Hepatic stellate cell (primary cell): ENCODE measurements at regions not wholly inside any gene's neighbourhood (a gene's known extent, or its start where the extent isn't known, plus 50 kb on each side); places are given as distances from the start of the nearest gene placed in this dataset.
"Not testable (repeated sequence)": the region's sequence is repeated elsewhere in the genome, so short reads cannot be mapped to it uniquely, and the experiment has no call there.

ENCODE experiments used
- DNase-seq: peaks from one replicate; pipeline ENCODE4 v3.0.0; 2011; ENCODE audit warnings: low spot score

DNA sequence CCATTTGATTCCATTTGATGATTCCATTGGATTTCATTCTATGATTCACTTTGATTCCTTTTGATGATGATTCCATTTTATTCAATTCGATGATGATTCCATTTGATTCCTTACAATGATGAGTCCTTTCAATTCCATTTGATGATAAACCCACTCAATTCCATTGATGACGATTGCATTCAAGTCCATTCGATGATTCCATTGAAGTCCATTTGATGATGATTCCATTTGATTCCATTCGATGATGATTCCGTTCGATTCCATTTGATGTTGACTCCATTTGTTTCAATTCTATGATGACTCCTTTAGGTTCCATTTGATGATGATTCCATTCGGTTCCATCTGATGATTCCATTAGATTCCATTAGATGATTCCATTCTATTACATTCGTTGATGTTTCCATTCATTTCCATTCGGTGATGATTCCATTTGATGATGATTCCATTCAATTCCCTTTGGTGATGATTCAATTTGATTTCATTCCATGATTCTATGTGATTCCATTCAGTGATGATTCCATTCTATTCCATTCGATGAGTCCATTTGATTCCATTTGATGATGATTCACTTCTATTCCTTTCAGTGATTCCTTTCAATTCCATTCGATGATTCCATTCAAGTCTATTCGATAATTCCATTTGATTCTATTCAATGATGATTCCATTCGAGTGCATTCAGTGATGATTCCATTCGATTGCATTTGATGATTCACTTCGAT is 1106.0 kb downstream of the RPIA start:
- DNase-seq = no peak

DNA sequence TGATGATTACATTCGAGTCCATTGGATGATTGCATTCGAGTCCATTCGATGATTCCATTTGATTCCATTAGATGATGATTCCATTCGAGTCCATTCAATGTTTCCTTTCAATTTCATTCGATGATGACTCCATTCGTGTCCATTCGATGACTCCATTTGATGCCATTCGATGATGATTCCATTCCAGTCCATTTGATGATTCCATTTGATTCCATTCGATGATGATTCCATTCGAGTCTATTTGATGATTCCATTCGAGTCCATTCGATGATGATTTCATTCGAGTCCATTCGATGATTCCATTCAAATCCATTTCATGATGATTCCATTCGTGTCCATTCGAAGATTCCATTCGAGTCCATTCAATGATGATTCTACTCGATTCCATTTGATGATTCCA is 1109.7 kb downstream of the RPIA start:
- not testable (repeated sequence) for DNase-seq

DNA sequence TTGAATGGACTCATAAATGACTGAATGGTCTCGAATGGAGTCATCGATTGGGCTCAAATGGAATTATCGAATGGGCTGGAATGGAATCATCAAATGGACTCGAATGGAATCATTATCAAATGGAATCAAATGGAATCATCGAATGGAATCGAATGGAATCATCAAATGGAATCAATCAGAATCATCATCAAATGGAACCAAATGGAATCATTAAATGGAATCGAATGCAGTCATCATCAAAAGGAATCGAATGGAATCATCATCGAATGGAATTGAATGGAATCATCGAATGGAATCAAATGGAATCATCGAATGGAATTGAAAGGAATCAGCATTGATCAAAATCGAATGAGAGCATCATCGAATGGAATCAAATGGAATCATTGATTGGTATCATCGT is 1114.9 kb downstream of the RPIA start:
- DNase-seq = not testable (repeated sequence)

DNA sequence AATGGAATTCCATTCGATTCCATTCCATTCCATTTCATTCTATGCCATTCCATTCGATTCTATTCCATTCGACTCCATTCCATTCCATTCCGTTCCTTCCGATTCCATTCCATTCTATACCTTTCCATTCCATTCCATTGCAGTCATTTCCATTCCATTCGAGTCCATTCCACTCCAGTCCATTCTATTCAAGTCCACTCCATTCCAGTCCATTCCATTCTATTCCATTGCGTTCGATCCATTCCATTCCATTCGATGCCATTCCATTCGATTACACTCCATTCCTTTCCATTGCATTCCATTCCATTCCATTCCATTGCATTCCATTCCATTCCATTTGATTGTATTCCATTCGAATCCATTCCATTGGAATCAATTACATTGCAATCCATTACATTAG is 1119.8 kb downstream of the RPIA start:
- no peak for DNase-seq

DNA sequence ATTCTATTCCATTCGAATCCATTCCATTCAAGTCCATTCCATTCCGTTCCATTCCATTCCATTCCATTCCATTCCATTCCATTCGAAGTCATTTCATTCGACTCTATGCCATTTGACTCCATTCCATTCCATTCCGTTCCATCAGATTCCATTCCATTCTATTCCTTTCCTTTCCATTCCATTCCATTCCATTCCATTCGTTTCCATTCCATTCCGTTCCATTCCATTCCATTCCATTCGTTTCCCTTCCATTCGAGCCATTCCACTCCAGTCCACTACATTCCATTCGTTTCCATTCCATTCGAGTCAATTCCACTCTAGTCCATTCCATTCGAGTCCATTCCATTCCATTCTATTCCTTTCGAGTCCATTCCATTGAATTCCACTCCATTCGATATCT is 1120.4 kb downstream of the RPIA start:
- DNase-seq = not testable (repeated sequence)

DNA sequence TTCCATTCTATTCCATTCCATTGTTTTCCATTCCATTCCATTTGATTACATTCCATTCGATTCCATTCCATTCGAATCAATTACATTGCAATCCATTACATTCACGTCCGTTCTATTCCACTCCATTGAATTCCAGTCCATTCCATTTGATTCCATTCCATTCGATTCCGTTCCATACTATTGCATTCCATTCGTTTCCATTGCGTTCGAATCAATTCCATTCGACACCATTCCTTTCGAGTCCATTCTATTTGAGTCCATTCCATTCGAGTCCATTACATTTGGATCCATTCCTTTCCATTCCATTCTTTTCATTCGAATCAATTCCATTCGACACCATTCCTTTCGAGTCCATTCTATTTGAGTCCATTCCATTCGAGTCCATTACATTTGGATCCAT is 1122.9 kb downstream of the RPIA start:
- not testable (repeated sequence) for DNase-seq

DNA sequence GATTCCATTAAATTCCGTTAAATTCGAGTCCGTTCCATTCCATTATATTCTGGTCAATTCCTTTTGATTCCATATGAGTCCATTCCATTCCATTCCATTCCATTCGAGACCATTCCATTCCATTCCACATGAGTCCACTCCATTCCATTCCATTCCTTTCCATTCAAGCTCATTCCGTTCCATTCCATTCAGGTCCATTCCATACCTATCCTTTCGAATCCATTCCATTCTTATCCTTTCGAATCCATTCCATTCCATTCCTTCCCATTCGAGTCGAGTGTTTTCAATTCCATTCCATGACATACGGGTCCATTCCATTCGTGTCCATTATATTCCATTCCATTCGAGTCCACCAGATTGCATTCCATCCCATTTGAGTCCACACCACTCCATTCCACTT is 1127.4 kb downstream of the RPIA start:
- DNase-seq = no peak

DNA sequence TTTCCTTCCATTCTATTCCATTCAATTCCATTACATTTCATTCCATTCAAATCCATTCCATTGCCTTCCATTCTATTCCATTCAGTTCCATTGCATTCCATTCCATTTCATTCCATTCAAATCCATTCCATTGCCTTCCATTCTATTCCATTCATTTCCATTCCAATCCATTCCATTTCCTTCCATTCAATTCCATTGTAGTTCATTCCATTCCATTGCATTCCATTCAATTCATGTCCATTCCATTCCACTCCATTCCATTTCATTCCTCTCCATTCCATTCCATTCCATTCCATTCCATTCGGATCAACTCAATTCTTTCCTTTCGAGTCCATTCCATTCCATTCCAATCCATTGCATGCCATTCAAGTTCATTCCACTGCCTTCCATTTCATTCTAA is 1128.3 kb downstream of the RPIA start:
- DNase-seq = no peak

DNA sequence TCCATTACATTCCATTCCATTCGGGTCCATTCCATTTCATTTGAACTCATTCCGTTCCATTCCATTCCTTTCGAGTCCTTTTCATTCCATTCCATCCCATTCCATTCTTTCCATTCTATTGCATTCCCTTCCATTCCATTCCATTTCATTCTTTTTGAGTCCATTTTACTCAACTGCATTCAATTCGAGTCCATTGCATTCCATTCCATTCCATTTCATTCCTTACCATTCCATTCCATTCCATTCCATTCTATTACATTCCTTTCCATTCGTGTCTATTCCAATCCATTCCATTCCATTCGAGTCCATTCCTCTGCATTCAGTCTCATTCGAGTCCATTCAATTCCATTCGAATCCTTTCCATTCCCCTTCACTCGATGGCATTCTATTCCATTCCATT is 1128.8 kb downstream of the RPIA start:
- no peak for DNase-seq

DNA sequence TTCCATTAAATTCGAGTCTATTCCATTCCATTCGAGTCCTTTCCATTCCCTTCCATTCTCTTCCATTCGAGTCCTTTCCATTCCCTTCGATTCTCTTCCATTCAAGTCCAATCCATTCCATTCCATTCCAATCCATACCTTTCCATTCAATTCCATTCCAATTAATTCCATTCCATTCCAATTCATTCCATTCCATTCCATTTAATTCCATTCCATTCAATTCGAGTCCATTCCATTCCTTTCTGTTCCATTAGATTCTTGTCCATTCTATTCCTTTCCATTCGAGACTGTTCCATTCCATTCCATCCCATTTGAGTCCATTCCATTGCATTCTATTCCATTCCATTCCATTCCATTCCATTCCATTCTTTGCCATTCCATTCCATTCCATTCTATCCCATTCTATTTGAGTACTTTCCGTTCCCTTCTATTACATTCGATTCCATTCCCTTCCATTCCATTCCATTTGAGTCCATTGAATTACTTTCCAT is 1130.0 kb downstream of the RPIA start:
- no peak for DNase-seq

DNA sequence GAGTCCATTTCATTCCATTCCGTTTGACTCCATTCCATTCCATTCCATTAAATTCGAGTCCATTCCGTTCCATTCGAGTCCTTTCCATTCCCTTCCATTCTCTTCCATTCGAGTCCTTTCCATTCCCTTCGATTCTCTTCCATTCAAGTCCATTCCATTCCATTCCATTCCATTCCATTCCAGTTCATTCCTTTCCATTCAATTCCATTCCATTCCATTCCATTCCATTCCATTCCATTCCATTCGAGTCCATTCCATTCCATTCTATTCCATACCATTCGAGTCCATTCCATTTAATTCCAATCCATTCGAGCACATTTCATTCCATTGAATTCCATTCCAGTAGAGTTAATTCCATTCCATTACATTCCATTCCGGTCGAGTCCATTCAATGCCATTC is 1130.9 kb downstream of the RPIA start:
- not testable (repeated sequence) for DNase-seq

DNA sequence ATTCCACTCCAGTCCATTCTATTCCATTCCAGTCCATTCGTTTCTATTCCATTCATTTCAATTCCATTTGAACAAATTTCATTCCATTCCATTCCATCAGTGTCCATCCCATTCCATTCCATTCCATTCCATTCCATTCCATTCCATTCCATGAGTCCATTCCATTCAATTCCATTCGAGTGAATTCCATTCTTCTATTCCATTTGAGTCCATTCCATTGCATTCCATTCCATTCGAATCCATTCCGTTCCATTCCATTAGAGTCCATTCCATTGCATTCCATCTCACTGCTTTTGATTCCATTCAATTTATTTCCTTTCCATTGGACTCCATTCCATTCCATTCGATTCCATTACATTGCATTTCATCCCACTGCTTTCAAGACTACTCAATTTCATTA is 1132.1 kb downstream of the RPIA start:
- DNase-seq = no peak

DNA sequence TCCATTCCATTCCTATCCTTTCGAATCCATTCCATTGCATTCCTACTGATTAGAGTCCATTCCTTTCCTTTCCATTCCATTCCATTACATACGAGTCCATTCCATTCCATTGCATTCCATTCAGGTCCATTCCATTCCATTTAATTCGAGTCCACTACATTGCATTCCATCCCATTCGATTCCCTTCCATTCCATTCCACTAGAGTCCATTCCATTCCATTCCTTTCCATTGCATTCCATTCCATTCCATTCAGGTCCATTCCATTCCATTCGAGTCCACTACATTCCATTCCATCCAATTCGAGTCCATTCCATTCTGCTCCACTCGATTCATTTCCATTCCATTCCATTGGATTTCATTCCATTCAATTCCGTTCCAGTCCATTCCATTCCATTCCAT is 1133.6 kb downstream of the RPIA start:
- no peak for DNase-seq

DNA sequence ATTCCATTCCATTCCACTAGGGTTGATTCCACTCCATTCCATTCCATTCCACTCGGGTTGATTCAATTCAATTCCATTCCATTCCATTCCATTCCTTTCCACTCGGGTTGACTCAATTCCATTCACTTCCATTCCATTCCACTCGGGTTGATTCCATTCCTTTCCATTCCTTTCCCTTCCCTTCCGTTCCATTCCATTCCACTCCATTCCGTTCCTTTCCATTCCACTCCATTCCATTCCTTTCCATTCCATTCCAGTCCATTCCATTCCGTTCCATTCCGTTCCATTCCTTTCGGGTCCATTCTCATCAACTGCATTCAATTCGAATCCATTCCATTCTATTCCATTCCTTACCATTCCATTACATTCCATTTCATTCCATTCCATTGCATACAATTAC is 1135.3 kb downstream of the RPIA start:
- DNase-seq = not testable (repeated sequence)

DNA sequence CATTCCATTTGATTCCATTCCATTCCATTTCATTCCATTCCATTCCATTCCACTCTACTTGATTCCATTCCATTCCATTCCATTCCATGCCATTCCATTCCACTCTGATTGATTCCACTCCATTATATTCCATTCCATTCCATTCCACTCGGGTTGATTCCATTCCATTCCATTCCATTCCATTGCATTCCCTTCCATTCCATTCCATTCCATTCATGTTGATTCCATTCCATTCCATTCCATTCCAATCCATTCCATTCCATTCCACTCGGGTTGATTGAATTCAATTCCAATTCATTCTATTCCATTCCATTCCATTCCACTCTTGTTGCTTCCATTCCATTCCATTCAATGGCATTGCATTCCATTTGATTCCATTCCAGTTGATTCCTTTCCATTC is 1136.4 kb downstream of the RPIA start:
- DNase-seq = not testable (repeated sequence)

DNA sequence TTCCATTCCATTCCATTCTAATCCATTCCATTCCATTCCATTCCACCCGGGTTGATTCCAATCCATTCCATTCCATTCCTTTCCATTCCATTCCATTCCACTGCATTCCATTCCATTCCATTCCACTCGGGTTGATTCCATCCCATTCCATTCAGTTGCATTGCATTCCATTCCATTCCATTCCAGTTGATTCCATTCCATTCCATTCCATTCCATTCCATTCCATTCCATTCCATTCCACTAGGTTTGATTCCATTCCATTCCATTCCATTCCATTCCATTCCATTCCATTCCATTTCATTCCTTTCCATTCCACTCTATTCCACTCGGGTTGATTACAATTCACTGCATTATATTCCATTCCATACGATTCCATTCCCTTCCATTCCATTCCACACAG is 1136.9 kb downstream of the RPIA start:
- DNase-seq = not testable (repeated sequence)

DNA sequence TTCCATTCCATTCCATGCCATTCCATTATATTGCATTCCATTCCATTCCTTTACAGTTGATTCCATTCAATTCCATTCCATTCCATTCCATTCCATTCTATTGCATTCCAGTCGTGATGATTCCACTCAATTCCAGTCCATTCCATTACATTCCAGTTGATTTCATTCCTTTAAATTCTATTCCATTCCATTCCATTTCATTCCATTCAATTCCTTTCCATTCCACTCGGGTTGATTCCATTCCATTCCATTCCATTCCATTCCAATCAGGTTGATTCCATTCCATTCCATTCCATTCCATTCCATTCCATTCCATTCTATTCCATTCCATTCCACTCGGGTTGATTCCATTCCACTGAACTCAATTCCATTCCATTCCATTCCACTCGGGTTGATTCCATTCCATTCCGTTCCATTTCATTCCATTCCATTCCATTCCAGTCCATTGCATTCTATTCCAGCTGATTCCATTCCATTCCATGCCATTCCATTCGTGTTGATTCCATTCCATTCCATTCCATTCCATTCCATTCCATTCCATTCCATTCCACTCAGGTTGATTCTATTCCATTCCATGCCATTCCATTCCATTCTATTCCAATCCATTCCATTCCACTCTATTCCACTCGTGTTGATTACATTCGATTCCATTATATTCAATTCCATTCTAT is 1137.6 kb downstream of the RPIA start:
- not testable (repeated sequence) for DNase-seq

DNA sequence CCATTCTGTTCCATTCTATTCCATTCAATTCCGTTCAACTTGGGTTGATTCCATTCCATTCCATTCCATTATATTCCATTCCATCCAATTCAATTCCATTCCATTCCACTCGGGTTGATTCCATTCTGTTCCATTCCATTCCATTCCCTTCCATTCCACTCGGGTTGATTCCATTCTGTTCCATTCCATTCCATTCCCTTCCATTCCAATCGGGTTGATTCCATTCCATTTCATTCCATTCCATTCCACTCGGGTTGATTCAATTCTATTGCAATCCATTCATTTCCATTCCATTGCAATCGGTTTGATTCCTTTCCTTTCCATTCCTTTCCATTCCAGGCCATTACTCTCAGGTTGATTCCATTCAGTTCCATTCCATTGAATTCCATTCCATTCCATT is 1138.4 kb downstream of the RPIA start:
- no peak for DNase-seq

DNA sequence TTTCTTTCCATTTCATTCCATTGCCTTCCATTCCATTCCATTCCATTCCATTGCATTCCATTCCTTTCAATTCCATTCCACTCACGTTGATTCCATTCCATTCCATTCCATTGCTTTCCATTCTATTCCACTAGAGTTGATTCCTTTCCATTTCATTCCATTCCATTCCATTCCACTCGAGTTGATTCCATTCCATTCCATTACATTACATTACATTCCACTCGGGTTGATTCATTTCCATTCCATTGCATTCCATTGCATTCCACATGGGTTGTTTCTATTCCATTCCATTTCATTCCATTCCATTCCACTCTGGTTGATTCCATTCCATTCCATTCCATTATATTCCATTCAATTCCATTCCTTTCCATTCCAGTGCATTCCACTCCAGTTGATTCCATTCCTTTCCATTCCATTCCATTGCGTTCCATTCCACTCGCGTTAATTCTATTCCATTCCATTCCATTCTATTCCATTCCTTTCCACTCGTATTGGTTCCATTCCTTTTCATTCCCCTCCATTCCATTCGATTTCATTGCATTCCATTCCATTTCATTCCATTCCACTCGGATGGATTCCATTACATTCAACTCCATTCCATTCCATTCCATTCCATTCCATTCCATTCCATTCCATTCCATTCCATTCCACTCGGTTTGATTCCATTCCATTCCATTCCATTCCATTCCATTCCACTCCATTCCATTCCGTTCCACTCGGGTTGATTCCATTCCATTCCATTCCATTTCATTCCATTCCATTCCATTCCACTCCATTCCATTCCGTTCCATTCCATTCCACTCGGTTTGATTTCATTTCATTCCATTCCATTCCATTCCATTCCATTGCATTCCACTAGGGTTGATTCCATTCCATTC is 1139.1 kb downstream of the RPIA start:
- DNase-seq = not testable (repeated sequence)

DNA sequence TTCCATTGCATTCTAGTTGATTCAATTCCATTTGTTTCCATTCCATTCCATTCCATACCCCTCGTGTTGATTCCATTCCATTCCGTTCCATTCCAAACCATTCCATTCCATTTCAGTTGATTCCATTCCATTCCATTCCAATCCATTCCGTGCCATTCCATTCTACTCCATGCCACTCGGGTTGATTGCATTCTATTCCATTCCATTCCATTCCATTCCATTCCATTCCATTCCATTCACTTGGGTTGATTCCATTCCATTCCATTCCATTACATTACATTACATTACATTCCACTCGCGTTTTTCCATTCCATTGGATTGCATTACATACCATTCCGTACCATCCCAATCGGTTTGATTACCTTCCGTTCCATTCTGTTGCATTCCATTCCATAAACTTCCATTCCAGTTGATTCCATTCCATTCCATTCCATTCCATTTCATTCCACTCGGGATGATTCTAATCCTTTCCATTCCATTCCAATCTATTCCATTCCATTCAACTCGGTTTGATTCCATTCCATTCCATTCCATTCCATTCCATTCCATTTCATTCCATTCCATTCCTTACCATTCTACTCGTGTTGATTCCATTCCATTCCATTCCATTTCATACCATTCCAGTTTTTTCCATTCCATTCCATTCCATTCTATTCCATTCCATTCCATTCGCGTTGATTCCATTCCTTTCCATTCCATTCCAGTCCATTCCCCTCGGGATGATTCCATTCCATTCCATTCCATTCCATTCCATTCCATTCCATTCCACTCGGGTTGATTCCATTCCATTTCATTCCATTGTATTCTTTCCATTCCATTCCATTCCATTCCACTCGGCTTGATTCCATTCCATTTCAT is 1140.4 kb downstream of the RPIA start:
- no peak for DNase-seq

DNA sequence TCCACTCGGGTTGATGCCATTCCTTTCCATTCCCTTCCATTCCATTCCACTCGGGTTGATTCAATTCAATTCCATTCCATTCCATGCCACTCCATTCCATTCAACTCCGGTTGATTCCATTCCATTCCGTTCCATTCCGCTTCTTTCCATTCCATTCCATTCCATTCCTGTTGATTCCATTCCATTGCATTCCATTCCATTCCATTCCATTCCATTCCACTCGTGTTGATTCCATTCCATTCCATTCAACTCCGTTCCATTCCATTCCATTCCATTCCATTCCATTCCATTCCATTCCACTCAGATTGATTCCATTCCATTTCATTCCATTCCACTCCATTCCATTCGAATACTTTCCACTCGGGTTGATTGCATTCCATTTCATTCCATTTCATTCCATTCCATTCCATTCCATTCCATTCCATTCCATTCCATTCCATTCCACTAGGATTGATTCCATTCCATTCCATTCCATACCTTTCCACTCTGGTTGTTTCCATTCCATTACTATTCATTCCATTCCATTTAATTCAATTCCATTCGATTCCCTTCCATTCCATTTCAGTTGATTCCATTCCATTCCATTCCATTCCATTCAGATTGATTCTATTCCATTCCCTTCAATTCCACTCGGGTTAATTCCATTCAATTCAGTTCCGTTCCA is 1141.8 kb downstream of the RPIA start:
- no peak for DNase-seq
